GM12878 (cell line): ENCODE measurements at regions not wholly inside any gene's neighbourhood (a gene's known extent, or its start where the extent isn't known, plus 50 kb on each side); places are given as distances from the start of the nearest gene placed in this dataset.
"Not testable (repeated sequence)": the region's sequence is repeated elsewhere in the genome, so short reads cannot be mapped to it uniquely, and the experiment has no call there.

Experiments
- ATAC-seq: fragments of 200-7000 bp; cut with Tn5 transposase; 3 replicates; pipeline ENCODE4 v1.9.1; 2020; ENCODE audit warnings: mild to moderate bottlenecking, moderate library complexity
- BruUV-seq: library from RNA; stranded (reverse); fragments of 400-500 nt; replicated peaks from 2 replicates; lab custom pipeline; 2021; lab: Mats Ljungman, UMichigan
- CTCF ChIA-PET: fragments of 300-600 bp; sonication (Branson Sonifier 250); formaldehyde crosslinking; extraction: SDS; loops from one replicate; lab custom pipeline; 2021; ENCODE audit warnings: inconsistent platforms; lab: Yijun Ruan, JAX
- POLR2A ChIA-PET: fragments of 350-600 bp; formaldehyde crosslinking; extraction: SDS; loops from one replicate; lab custom pipeline; 2021; ENCODE audit warnings: inconsistent platforms; lab: Charles Lee
- RAD21 ChIA-PET: fragments of 300-600 bp; sonication (Branson Sonifier 250); formaldehyde crosslinking; loops from one replicate; lab custom pipeline; 2023; ENCODE audit warnings: antibody characterized with exemption; ENCODE audit not compliant: unreplicated experiment; lab: Charles Lee
- SMC1A ChIA-PET: fragments of 300-600 bp; sonication (Branson Sonifier 250); formaldehyde crosslinking; loops from one replicate; lab custom pipeline; 2023; ENCODE audit not compliant: unreplicated experiment, uncharacterized antibody; lab: Charles Lee
- DNase-seq: peaks from one replicate; pipeline ENCODE4 v3.0.0-alpha.2; 2011; ENCODE audit warnings: low read depth, low spot score
- FAIRE-seq: peaks from 3 replicates; lab custom pipeline; 2011; peaks lifted over from hg19 to GRCh38; lab: Jason Lieb, UNC
- H2AFZ ChIP-seq: 2 replicates; pipeline ENCODE4 v1.6.0; 2011; ENCODE audit warnings: low read depth, low read length, control low read depth; ENCODE audit not compliant: control insufficient read depth
- H3K27ac ChIP-seq: 2 replicates; pipeline ENCODE4 v1.5.1; 2011; ENCODE audit warnings: control low read depth; ENCODE audit not compliant: control insufficient read depth, insufficient read depth
- H3K27me3 ChIP-seq, 2 experiments: replicated peaks in 1 of 2; 2 replicates each; pipeline versions ENCODE4 v1.6.0 to v1.6.1; 2011; ENCODE audit warnings: low read length in 1 of 2; ENCODE audit not compliant: control insufficient read depth in 2 of 2, insufficient read depth in 2 of 2
- H3K36me3 ChIP-seq, 2 experiments: 2 replicates each; pipeline ENCODE4 v1.5.1; 2011; ENCODE audit warnings: low read length in 1 of 2; ENCODE audit not compliant: control insufficient read depth in 2 of 2, insufficient read depth in 2 of 2
- H3K4me1 ChIP-seq: 2 replicates; pipeline ENCODE4 v1.6.1; 2011; ENCODE audit warnings: mild to moderate bottlenecking, low read length, moderate library complexity, mixed read lengths; ENCODE audit not compliant: control insufficient read depth, insufficient read depth
- H3K4me2 ChIP-seq: 2 replicates; pipeline ENCODE4 v1.6.0; 2011; ENCODE audit warnings: control low read depth; ENCODE audit not compliant: control insufficient read depth, insufficient read depth
- H3K4me3 ChIP-seq: fragments of 200-600 bp; sonication (generic); 2 replicates; pipeline ENCODE4 v1.5.1; 2016
- H3K79me2 ChIP-seq: 2 replicates; pipeline ENCODE4 v1.6.0; 2011; ENCODE audit warnings: low read length; ENCODE audit not compliant: control insufficient read depth, insufficient read depth
- H3K9ac ChIP-seq: 2 replicates; pipeline ENCODE4 v1.8.0; 2011; ENCODE audit warnings: low read length, control low read depth, mixed read lengths; ENCODE audit not compliant: control insufficient read depth, insufficient read depth
- H3K9me3 ChIP-seq: replicated peaks from 3 replicates; pipeline ENCODE4 v1.5.1; 2011; ENCODE audit warnings: mild to moderate bottlenecking, low read length; ENCODE audit not compliant: control insufficient read depth, insufficient read depth
- H4K20me1 ChIP-seq: 2 replicates; pipeline ENCODE4 v1.6.0; 2011; ENCODE audit not compliant: control insufficient read depth, insufficient read depth
- ATF7 ChIP-seq: fragments of 450-650 bp; IDR thresholded peaks from 2 replicates; pipeline ENCODE4 v1.6.1; 2016; ENCODE audit warnings: low read depth, mild to moderate bottlenecking
- CBX5 ChIP-seq: sonication (generic); IDR thresholded peaks from 2 replicates; pipeline ENCODE4 v1.6.1; 2016; ENCODE audit warnings: low read depth, moderate library complexity, mild to moderate bottlenecking, inconsistent platforms
- FOXK2 ChIP-seq: fragments of 450-650 bp; IDR thresholded peaks from 2 replicates; pipeline ENCODE4 v1.6.1; 2017; ENCODE audit warnings: mild to moderate bottlenecking, moderate library complexity
- FOXM1 ChIP-seq: IDR thresholded peaks from 2 replicates; pipeline ENCODE4 v1.6.1; 2012; ENCODE audit warnings: low read depth, mild to moderate bottlenecking, inconsistent platforms, low read length, moderate library complexity
- PKNOX1 ChIP-seq: fragments of 450-650 bp; IDR thresholded peaks from 2 replicates; pipeline ENCODE4 v1.6.1; 2016; ENCODE audit warnings: mild to moderate bottlenecking
- ZNF687 ChIP-seq: fragments of 450-650 bp; IDR thresholded peaks from 2 replicates; pipeline ENCODE4 v1.6.1; 2017; ENCODE audit warnings: mild to moderate bottlenecking, moderate library complexity
- WGBS: methylation state at CpG from one replicate; pipeline ENCODE4 v1.1.6; 2016; ENCODE audit warnings: low lambda C conversion rate; ENCODE audit not compliant: insufficient replicate concordance, insufficient coverage; ENCODE audit errors: missing lambda C conversion rate; 5-methylcytosine and 5-hydroxymethylcytosine counted together
- in situ Hi-C: fragments of 300-500 bp; cut with MboI; formaldehyde crosslinking; loops from 9 replicates; pipeline ENCODE4 v1.14.3; 2018; ENCODE audit warnings: mixed read lengths
- intact Hi-C: fragments of 100-400 bp; cut with micrococcal nuclease; formaldehyde crosslinking; loops from one replicate; pipeline ENCODE4 v1.14.2; 2022; ENCODE audit not compliant: unreplicated experiment

- H3K4me2 ChIP-seq, in situ Hi-C loops, H3K9ac ChIP-seq, POLR2A ChIA-PET, H3K4me3 ChIP-seq, H3K27me3 ChIP-seq, H3K36me3 ChIP-seq, H3K4me1 ChIP-seq, SMC1A ChIA-PET, CTCF ChIA-PET, H3K9me3 ChIP-seq, DNase-seq, H4K20me1 ChIP-seq, H3K79me2 ChIP-seq, BruUV-seq, ATAC-seq, FAIRE-seq, RAD21 ChIA-PET, intact Hi-C loops, H2AFZ ChIP-seq, H3K27ac ChIP-seq: not testable (repeated sequence)
- WGBS, result 33% methylated on average over 19 of the region's 27 CpGs
Measured at GRCh38 chr4:189010452-189011217, 871.4 kb downstream of the TRIML1 start.

- BruUV-seq, result no TSS peak
- whole genome bisulfite sequencing, result 31% methylated on average over 5 of the region's 5 CpGs
- H4K20me1 ChIP-seq, result no peaks in the 10 kb centered on the region
- RAD21 ChIA-PET, result interaction anchor here (0.5 kb wide), 1 partner anchor 167 kb away, joined by 3 read pairs; no protein-coding TSS in a partner anchor
- H3K4me3 ChIP-seq, result no peak overlapping the region
- no peaks in the 10 kb centered on the region for H3K79me2 ChIP-seq
- CTCF ChIA-PET, result no interaction called here
- H3K27ac ChIP-seq, result no peak overlapping the region
- no peaks in the 10 kb centered on the region for H3K27me3 ChIP-seq
- DNase-seq, result no peak
- POLR2A ChIA-PET, result no interaction called here
- in situ Hi-C loops, result no loop called here
- no peak for ATAC-seq
- FAIRE-seq, result no peak
- H3K9me3 ChIP-seq, result no peaks in the 10 kb centered on the region
- H3K4me1 ChIP-seq, result no peaks in the 10 kb centered on the region
- H2AFZ ChIP-seq, result no peak overlapping the region
- intact Hi-C loops, result no loop called here
- SMC1A ChIA-PET, result no interaction called here
- no peaks in the 10 kb centered on the region for H3K36me3 ChIP-seq
- TF ChIP-seq FOXM1 (no peak), PKNOX1 (no peak), ATF7 (no peak), CBX5 (no peak), ZNF687 (no peak), FOXK2 (no peak)
- H3K4me2 ChIP-seq, result no peak overlapping the region
- no peak overlapping the region for H3K9ac ChIP-seq
Measured at GRCh38 chr4:189021831-189022230, 882.6 kb downstream of the TRIML1 start.
